Liver (tissue), 8 donors: ENCODE measurements at regions not wholly inside any gene's neighbourhood (a gene's known extent, or its start where the extent isn't known, plus 50 kb on each side); places are given as distances from the start of the nearest gene placed in this dataset.

Source experiments
- DNase-seq: peaks from one replicate; pipeline ENCODE4 v3.0.0-alpha.2; 2017; ENCODE audit warnings: low spot score
- H3K27ac ChIP-seq, 2 donors: one replicate each; pipeline ENCODE4 v1.7.0; 2013; ENCODE audit warnings: inconsistent platforms in 2 of 2, low read length in 2 of 2, control low read depth in 1 of 2, low read depth in 1 of 2, mild to moderate bottlenecking in 1 of 2
- H3K27me3 ChIP-seq, 4 donors: one replicate each; pipeline versions ENCODE4 v1.6.1 to v1.7.0; 2013; ENCODE audit warnings: low read length in 3 of 4, inconsistent platforms in 1 of 4, mild to moderate bottlenecking in 1 of 4, moderate library complexity in 1 of 4; ENCODE audit not compliant: control insufficient read depth in 4 of 4, insufficient read depth in 4 of 4
- H3K36me3 ChIP-seq, 4 donors: one replicate each; pipeline versions ENCODE4 v1.6.1 to v1.7.0; 2013; ENCODE audit warnings: low read length in 3 of 4, mild to moderate bottlenecking in 3 of 4, low read depth in 1 of 4, moderate library complexity in 1 of 4; ENCODE audit not compliant: control insufficient read depth in 4 of 4, insufficient read depth in 3 of 4
- H3K4me1 ChIP-seq, 4 donors: one replicate each; pipeline versions ENCODE4 v1.6.1 to v1.7.0; 2013; ENCODE audit warnings: low read length in 3 of 4, mild to moderate bottlenecking in 3 of 4, moderate library complexity in 1 of 4; ENCODE audit not compliant: control insufficient read depth in 4 of 4, insufficient read depth in 4 of 4
- H3K4me3 ChIP-seq, 3 donors: one replicate each; pipeline versions ENCODE4 v1.6.1 to v1.7.0; 2013; ENCODE audit warnings: low read length in 3 of 3, control low read depth in 1 of 3, low read depth in 1 of 3, mild to moderate bottlenecking in 1 of 3
- H3K9ac ChIP-seq, 2 donors: one replicate each; pipeline ENCODE4 v1.7.0; 2013; ENCODE audit warnings: low read length in 2 of 2, mild to moderate bottlenecking in 2 of 2, moderate library complexity in 2 of 2, control low read depth in 1 of 2, low read depth in 1 of 2
- H3K9me3 ChIP-seq, 4 donors: one replicate each; pipeline versions ENCODE4 v1.6.1 to v1.7.0; 2013; ENCODE audit warnings: low read length in 3 of 4; ENCODE audit not compliant: control insufficient read depth in 4 of 4
- EGR1 ChIP-seq, 2 donors: IDR thresholded peaks; 2 replicates each; pipeline ENCODE4 v1.6.1; 2016 to 2018; ENCODE audit warnings: antibody characterized with exemption in 2 of 2, low read depth in 2 of 2
- FOXA1 ChIP-seq: IDR thresholded peaks from 2 replicates; pipeline ENCODE4 v1.6.1; 2016; ENCODE audit warnings: antibody characterized with exemption
- FOXA2 ChIP-seq: IDR thresholded peaks from 2 replicates; pipeline ENCODE4 v1.6.1; 2016; ENCODE audit warnings: antibody characterized with exemption
- GABPA ChIP-seq, 2 donors: IDR thresholded peaks in 1 of 2; conservative IDR thresholded peaks in 1 of 2; 2 replicates each; pipeline ENCODE4 v1.6.1; 2016; ENCODE audit warnings: antibody characterized with exemption in 2 of 2, mild to moderate bottlenecking in 1 of 2, moderate library complexity in 1 of 2
- HNF4A ChIP-seq, 2 donors: conservative IDR thresholded peaks; 2 replicates each; pipeline ENCODE4 v1.6.1; 2016; ENCODE audit warnings: antibody characterized with exemption in 2 of 2, mild to moderate bottlenecking in 2 of 2
- HNF4G ChIP-seq: IDR thresholded peaks from 2 replicates; pipeline ENCODE4 v1.6.1; 2016; ENCODE audit warnings: antibody characterized with exemption
- JUND ChIP-seq, 2 donors: IDR thresholded peaks; 2 replicates each; pipeline ENCODE4 v1.6.1; 2016; ENCODE audit warnings: antibody characterized with exemption in 2 of 2
- NR2F2 ChIP-seq: IDR thresholded peaks from 2 replicates; pipeline ENCODE4 v1.6.1; 2016; ENCODE audit warnings: antibody characterized with exemption
- RAD21 ChIP-seq, 2 donors: IDR thresholded peaks; 2 replicates each; pipeline ENCODE4 v1.6.1; 2016; ENCODE audit warnings: antibody characterized with exemption in 2 of 2, mild to moderate bottlenecking in 2 of 2
- RXRA ChIP-seq, 2 donors: IDR thresholded peaks; 2 replicates each; pipeline ENCODE4 v1.6.1; 2017 to 2018; ENCODE audit warnings: antibody characterized with exemption in 2 of 2, mild to moderate bottlenecking in 1 of 2
- SP1 ChIP-seq: IDR thresholded peaks from 2 replicates; pipeline ENCODE4 v1.6.1; 2018; ENCODE audit warnings: antibody characterized with exemption, mild to moderate bottlenecking
- TAF1 ChIP-seq: conservative IDR thresholded peaks from 2 replicates; pipeline ENCODE4 v1.6.1; 2016; ENCODE audit warnings: antibody characterized with exemption, mild to moderate bottlenecking
- YY1 ChIP-seq: IDR thresholded peaks from 2 replicates; pipeline ENCODE4 v1.6.1; 2016; ENCODE audit warnings: antibody characterized with exemption, mild to moderate bottlenecking
- whole genome bisulfite sequencing: extraction: QIAGEN DNeasy Blood & Tissue Kit; methylation state at CpG from one replicate; pipeline ENCODE4 v1.1.7; 2013; 5-methylcytosine and 5-hydroxymethylcytosine counted together
- TF ChIP-seq, protein P1 (sequence below): IDR thresholded peaks from 2 replicates; pipeline ENCODE4 v1.6.1; 2016; ENCODE audit warnings: antibody characterized with exemption
- TF ChIP-seq, protein P2 (sequence below): IDR thresholded peaks from 2 replicates; pipeline ENCODE4 v1.6.1; 2016; ENCODE audit warnings: antibody characterized with exemption
- TF ChIP-seq, protein P3 (sequence below): fragments of 150-350 bp; IDR thresholded peaks from 2 replicates; pipeline ENCODE4 v1.5.1; 2017; ENCODE audit warnings: improper control_type of control experiment, low read depth, low read length; ENCODE audit not compliant: missing input control
- TF ChIP-seq, protein P4 (sequence below): IDR thresholded peaks from 2 replicates; pipeline ENCODE4 v1.6.1; 2016; ENCODE audit warnings: antibody characterized with exemption, mild to moderate bottlenecking
- TF ChIP-seq, protein P5 (sequence below): IDR thresholded peaks from 2 replicates; pipeline ENCODE4 v1.6.1; 2016; ENCODE audit warnings: antibody characterized with exemption
- donor health status: healthy.
- donor health status: healthy.
- donor health status: healthy.
- donor health status: healthy.
- donor health status: healthy.

DNA sequence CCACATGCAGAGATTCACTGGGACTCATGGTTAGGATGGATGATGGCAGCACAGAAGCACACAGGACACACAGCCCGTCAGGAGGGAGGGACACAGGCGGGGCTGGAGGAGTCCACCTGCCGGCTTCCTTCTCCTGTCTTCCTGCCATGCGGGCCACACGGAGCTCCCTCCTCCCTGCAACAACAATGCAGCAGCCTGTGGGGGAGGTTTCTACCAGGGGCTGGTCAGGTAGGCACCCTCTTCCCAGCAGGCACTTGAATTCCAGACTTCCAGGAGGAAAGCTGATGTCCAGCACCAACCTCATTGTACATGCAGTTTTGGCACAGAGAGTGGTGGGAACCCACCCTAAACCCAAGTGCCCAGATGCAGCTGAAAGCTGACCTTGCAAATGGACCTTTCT is 341.2 kb downstream of the GLRX3 start:
- no peaks in the 10 kb centered on the region for H3K36me3 ChIP-seq
- 33% methylated on average over 5 of the region's 5 CpGs for WGBS
- no peak overlapping the region for H3K9ac ChIP-seq
- no peaks in the 10 kb centered on the region for H3K9me3 ChIP-seq
- H3K4me3 ChIP-seq = no peak overlapping the region
- TF ChIP-seq HNF4A (conservative IDR thresholded peaks at IDR 0.05) (no peak), FOXA1 (no peak), GABPA (IDR thresholded peaks at IDR 0.05 in 1 of 2, conservative IDR thresholded peaks at IDR 0.05 in 1 of 2) (no peak), TAF1 (no peak), RXRA (IDR thresholded peaks at IDR 0.05) (no peak), EGR1 (IDR thresholded peaks at IDR 0.05; ENCODE audit: low read depth in 2 of 2) (no peak), FOXA2 (no peak), JUND (IDR thresholded peaks at IDR 0.05) (no peak), YY1 (no peak), NR2F2 (no peak), HNF4G (no peak), RAD21 (IDR thresholded peaks at IDR 0.05) (no peak), SP1 (no peak)
- TF ChIP-seq, protein P1, sequence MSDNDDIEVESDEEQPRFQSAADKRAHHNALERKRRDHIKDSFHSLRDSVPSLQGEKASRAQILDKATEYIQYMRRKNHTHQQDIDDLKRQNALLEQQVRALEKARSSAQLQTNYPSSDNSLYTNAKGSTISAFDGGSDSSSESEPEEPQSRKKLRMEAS = no peak
- TF ChIP-seq, protein P2, sequence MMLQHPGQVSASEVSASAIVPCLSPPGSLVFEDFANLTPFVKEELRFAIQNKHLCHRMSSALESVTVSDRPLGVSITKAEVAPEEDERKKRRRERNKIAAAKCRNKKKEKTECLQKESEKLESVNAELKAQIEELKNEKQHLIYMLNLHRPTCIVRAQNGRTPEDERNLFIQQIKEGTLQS = no peak
- TF ChIP-seq, protein P3, sequence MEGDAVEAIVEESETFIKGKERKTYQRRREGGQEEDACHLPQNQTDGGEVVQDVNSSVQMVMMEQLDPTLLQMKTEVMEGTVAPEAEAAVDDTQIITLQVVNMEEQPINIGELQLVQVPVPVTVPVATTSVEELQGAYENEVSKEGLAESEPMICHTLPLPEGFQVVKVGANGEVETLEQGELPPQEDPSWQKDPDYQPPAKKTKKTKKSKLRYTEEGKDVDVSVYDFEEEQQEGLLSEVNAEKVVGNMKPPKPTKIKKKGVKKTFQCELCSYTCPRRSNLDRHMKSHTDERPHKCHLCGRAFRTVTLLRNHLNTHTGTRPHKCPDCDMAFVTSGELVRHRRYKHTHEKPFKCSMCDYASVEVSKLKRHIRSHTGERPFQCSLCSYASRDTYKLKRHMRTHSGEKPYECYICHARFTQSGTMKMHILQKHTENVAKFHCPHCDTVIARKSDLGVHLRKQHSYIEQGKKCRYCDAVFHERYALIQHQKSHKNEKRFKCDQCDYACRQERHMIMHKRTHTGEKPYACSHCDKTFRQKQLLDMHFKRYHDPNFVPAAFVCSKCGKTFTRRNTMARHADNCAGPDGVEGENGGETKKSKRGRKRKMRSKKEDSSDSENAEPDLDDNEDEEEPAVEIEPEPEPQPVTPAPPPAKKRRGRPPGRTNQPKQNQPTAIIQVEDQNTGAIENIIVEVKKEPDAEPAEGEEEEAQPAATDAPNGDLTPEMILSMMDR = no peak
- TF ChIP-seq, protein P4, sequence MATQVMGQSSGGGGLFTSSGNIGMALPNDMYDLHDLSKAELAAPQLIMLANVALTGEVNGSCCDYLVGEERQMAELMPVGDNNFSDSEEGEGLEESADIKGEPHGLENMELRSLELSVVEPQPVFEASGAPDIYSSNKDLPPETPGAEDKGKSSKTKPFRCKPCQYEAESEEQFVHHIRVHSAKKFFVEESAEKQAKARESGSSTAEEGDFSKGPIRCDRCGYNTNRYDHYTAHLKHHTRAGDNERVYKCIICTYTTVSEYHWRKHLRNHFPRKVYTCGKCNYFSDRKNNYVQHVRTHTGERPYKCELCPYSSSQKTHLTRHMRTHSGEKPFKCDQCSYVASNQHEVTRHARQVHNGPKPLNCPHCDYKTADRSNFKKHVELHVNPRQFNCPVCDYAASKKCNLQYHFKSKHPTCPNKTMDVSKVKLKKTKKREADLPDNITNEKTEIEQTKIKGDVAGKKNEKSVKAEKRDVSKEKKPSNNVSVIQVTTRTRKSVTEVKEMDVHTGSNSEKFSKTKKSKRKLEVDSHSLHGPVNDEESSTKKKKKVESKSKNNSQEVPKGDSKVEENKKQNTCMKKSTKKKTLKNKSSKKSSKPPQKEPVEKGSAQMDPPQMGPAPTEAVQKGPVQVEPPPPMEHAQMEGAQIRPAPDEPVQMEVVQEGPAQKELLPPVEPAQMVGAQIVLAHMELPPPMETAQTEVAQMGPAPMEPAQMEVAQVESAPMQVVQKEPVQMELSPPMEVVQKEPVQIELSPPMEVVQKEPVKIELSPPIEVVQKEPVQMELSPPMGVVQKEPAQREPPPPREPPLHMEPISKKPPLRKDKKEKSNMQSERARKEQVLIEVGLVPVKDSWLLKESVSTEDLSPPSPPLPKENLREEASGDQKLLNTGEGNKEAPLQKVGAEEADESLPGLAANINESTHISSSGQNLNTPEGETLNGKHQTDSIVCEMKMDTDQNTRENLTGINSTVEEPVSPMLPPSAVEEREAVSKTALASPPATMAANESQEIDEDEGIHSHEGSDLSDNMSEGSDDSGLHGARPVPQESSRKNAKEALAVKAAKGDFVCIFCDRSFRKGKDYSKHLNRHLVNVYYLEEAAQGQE = no peak
- TF ChIP-seq, protein P5, sequence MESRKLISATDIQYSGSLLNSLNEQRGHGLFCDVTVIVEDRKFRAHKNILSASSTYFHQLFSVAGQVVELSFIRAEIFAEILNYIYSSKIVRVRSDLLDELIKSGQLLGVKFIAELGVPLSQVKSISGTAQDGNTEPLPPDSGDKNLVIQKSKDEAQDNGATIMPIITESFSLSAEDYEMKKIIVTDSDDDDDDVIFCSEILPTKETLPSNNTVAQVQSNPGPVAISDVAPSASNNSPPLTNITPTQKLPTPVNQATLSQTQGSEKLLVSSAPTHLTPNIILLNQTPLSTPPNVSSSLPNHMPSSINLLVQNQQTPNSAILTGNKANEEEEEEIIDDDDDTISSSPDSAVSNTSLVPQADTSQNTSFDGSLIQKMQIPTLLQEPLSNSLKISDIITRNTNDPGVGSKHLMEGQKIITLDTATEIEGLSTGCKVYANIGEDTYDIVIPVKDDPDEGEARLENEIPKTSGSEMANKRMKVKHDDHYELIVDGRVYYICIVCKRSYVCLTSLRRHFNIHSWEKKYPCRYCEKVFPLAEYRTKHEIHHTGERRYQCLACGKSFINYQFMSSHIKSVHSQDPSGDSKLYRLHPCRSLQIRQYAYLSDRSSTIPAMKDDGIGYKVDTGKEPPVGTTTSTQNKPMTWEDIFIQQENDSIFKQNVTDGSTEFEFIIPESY = no peak
- H3K27me3 ChIP-seq = peaks cover 0 to 3% (median 0%) of the 10 kb centered on the region in 4 donors
- DNase-seq = no peak
- H3K27ac ChIP-seq = no peak overlapping the region
- H3K4me1 ChIP-seq = no peaks in the 10 kb centered on the region
